Smooth muscle cell (in vitro differentiated cells): ENCODE measurements at regions not wholly inside any gene's neighbourhood (a gene's known extent, or its start where the extent isn't known, plus 50 kb on each side); places are given as distances from the start of the nearest gene placed in this dataset.

ENCODE experiments used
- DNase-seq: peaks from one replicate; lab custom pipeline; 2025; ENCODE audit not compliant: unreplicated experiment; lab: John Stamatoyannopoulos, UW
- H2AFZ ChIP-seq: fragments of 200-600 bp; sonication (generic); 2 replicates; pipeline ENCODE4 v1.6.0; 2016; ENCODE audit warnings: antibody characterized with exemption, low read depth, mild to moderate bottlenecking
- H3F3A ChIP-seq: fragments of 200-600 bp; sonication (generic); 2 replicates; pipeline ENCODE4 v1.6.0; 2017; ENCODE audit warnings: antibody characterized with exemption, low read depth
- H3K27ac ChIP-seq: fragments of 200-600 bp; sonication (generic); 2 replicates; pipeline ENCODE4 v1.5.1; 2016; ENCODE audit warnings: low read depth, mild to moderate bottlenecking
- H3K27me3 ChIP-seq: fragments of 200-600 bp; sonication (generic); 2 replicates; pipeline ENCODE4 v1.6.1; 2016; ENCODE audit warnings: low read depth, mild to moderate bottlenecking
- H3K36me3 ChIP-seq: fragments of 200-600 bp; sonication (generic); 2 replicates; pipeline ENCODE4 v1.5.1; 2016; ENCODE audit warnings: low read depth
- H3K4me1 ChIP-seq: fragments of 200-600 bp; sonication (generic); 2 replicates; pipeline ENCODE4 v1.5.1; 2016; ENCODE audit warnings: low read depth
- H3K4me2 ChIP-seq: fragments of 200-600 bp; sonication (generic); 2 replicates; pipeline ENCODE4 v1.6.0; 2016; ENCODE audit warnings: mild to moderate bottlenecking
- H3K4me3 ChIP-seq: fragments of 200-600 bp; sonication (generic); 2 replicates; pipeline ENCODE4 v1.5.1; 2016; ENCODE audit warnings: mild to moderate bottlenecking
- H3K79me2 ChIP-seq: fragments of 200-600 bp; sonication (generic); 2 replicates; pipeline ENCODE4 v1.6.0; 2016; ENCODE audit warnings: low read depth, mild to moderate bottlenecking
- H3K9ac ChIP-seq: fragments of 200-600 bp; sonication (generic); 2 replicates; pipeline ENCODE4 v1.6.0; 2016; ENCODE audit warnings: low read depth
- H3K9me3 ChIP-seq: fragments of 200-600 bp; sonication (generic); replicated peaks from 2 replicates; pipeline ENCODE4 v1.5.1; 2016; ENCODE audit warnings: low read depth
- H4K20me1 ChIP-seq: fragments of 200-600 bp; sonication (generic); 2 replicates; pipeline ENCODE4 v1.6.0; 2016; ENCODE audit warnings: low read depth
- CTCF ChIP-seq: fragments of 200-600 bp; sonication (generic); IDR thresholded peaks from 2 replicates; pipeline ENCODE4 v1.5.1; 2017; ENCODE audit warnings: borderline replicate concordance, mild to moderate bottlenecking, antibody characterized with exemption; ENCODE audit not compliant: insufficient read depth, poor library complexity, severe bottlenecking
- WGBS: methylation state at CpG from one replicate; pipeline ENCODE4 v1.1.7; 2016; ENCODE audit warnings: low lambda C conversion rate; 5-methylcytosine and 5-hydroxymethylcytosine counted together

GRCh38 chr3:27848826-27849225 lies 126.7 kb upstream of the EOMES start:
- H3K36me3 ChIP-seq = no peaks in the 10 kb centered on the region
- WGBS = 86% methylated on average over 1 of the region's 1 CpG
- DNase-seq = no peak
- H4K20me1 ChIP-seq = no peaks in the 10 kb centered on the region
- TF ChIP-seq CTCF = no peak
- H3K27me3 ChIP-seq = no peaks in the 10 kb centered on the region
- no peaks in the 10 kb centered on the region for H3K4me1 ChIP-seq
- H2AFZ ChIP-seq = no peak overlapping the region
- no peak overlapping the region for H3K27ac ChIP-seq
- no peaks in the 10 kb centered on the region for H3K79me2 ChIP-seq
- H3K4me3 ChIP-seq = no peak overlapping the region
- no peaks in the 10 kb centered on the region for H3F3A ChIP-seq
- H3K4me2 ChIP-seq = no peak overlapping the region
- H3K9me3 ChIP-seq = no peaks in the 10 kb centered on the region
- no peak overlapping the region for H3K9ac ChIP-seq

DNA sequence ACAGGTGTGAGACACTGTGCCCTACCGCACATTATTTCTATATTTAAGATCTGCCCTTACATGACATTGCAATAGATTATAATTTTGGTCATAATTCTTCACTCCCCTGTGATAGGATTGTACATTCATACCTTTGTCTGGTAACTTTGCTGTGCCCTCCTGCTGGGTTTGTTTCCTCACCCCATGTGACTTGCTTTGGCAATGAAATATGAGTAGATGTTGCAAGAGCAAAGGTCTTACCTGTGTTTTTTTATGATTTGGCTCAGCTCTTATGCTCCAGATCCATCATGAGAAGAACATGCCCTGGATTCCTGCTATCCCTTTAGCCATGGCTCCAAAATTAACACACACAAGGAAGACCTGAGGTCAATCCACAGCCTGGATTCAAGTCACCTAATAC lies 137.7 kb upstream of the EOMES start:
- no peak overlapping the region for H2AFZ ChIP-seq
- no peak overlapping the region for H3K9ac ChIP-seq
- H3K9me3 ChIP-seq = no peaks in the 10 kb centered on the region
- H3K4me2 ChIP-seq = no peak overlapping the region
- H3F3A ChIP-seq = no peaks in the 10 kb centered on the region
- TF ChIP-seq CTCF = no peak
- no peaks in the 10 kb centered on the region for H3K27me3 ChIP-seq
- no peaks in the 10 kb centered on the region for H3K4me1 ChIP-seq
- H3K27ac ChIP-seq = no peak overlapping the region
- H3K4me3 ChIP-seq = no peak overlapping the region
- no peak for DNase-seq
- no peaks in the 10 kb centered on the region for H3K79me2 ChIP-seq
- no peaks in the 10 kb centered on the region for H4K20me1 ChIP-seq
- 95% methylated on average over 1 of the region's 1 CpG for WGBS
- no peaks in the 10 kb centered on the region for H3K36me3 ChIP-seq

GRCh38 chr3:27861046-27862036 lies 139.2 kb upstream of the EOMES start:
- no peak overlapping the region for H2AFZ ChIP-seq
- H3K36me3 ChIP-seq = no peaks in the 10 kb centered on the region
- no peak for TF ChIP-seq CTCF
- H3K79me2 ChIP-seq = no peaks in the 10 kb centered on the region
- H3K4me2 ChIP-seq = no peak overlapping the region
- DNase-seq = no peak
- H3K27me3 ChIP-seq = no peaks in the 10 kb centered on the region
- H3K9me3 ChIP-seq = no peaks in the 10 kb centered on the region
- no peaks in the 10 kb centered on the region for H3K4me1 ChIP-seq
- no peaks in the 10 kb centered on the region for H3F3A ChIP-seq
- H3K27ac ChIP-seq = no peak overlapping the region
- 79% methylated on average over 6 of the region's 6 CpGs for WGBS
- no peak overlapping the region for H3K4me3 ChIP-seq
- no peaks in the 10 kb centered on the region for H4K20me1 ChIP-seq
- H3K9ac ChIP-seq = no peak overlapping the region

DNA sequence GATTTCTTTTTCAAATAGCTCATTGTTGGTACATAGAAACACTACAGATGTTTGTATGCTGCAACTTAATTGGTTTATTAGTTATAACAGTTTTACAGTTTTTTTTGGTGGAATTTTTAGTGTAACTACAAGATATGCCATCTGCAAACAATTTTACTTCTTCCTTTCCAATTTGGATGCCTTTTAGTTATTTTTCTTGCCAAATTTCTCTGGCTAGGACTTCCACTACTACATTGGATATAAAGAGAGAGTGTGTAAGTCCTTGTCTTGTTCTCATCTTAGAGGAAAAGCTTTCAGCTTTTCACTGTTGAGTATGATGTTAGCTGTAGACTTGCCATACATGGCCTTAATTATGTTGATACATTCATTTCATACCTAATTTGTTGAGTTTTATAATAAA lies 143.6 kb upstream of the EOMES start:
- H3K36me3 ChIP-seq = no peaks in the 10 kb centered on the region
- H3K79me2 ChIP-seq = no peaks in the 10 kb centered on the region
- H2AFZ ChIP-seq = no peak overlapping the region
- no peaks in the 10 kb centered on the region for H3K27me3 ChIP-seq
- DNase-seq = no peak
- H3K9ac ChIP-seq = no peak overlapping the region
- H3F3A ChIP-seq = no peaks in the 10 kb centered on the region
- no peak for TF ChIP-seq CTCF
- no peaks in the 10 kb centered on the region for H4K20me1 ChIP-seq
- peaks cover 5% of the 10 kb centered on the region for H3K9me3 ChIP-seq
- no peak overlapping the region for H3K4me3 ChIP-seq
- H3K4me2 ChIP-seq = no peak overlapping the region
- no peaks in the 10 kb centered on the region for H3K4me1 ChIP-seq
- H3K27ac ChIP-seq = no peak overlapping the region
